MM.1S (cell line): ENCODE measurements at regions not wholly inside any gene's neighbourhood (a gene's known extent, or its start where the extent isn't known, plus 50 kb on each side); places are given as distances from the start of the nearest gene placed in this dataset.

Source experiments
- DNase-seq: peaks from one replicate; pipeline ENCODE4 v3.0.0-alpha.2; 2015
- H2AFZ ChIP-seq: fragments of 300-600 bp; sonication (generic); 2 replicates; pipeline ENCODE4 v1.6.0; 2016; ENCODE audit warnings: antibody characterized with exemption, low read length
- H3F3A ChIP-seq: fragments of 300-600 bp; sonication (generic); 2 replicates; pipeline ENCODE4 v1.6.1; 2016; ENCODE audit warnings: mild to moderate bottlenecking, antibody characterized with exemption, low read length, moderate library complexity, mixed read lengths; ENCODE audit not compliant: insufficient read depth
- H3K27ac ChIP-seq: fragments of 300-600 bp; sonication (generic); 2 replicates; pipeline ENCODE4 v1.5.1; 2016; ENCODE audit warnings: mild to moderate bottlenecking, low read length
- H3K27me3 ChIP-seq: fragments of 300-600 bp; sonication (generic); replicated peaks from 2 replicates; pipeline ENCODE4 v1.6.0; 2016; ENCODE audit warnings: low read length; ENCODE audit not compliant: insufficient read depth
- H3K36me3 ChIP-seq: fragments of 300-600 bp; sonication (generic); replicated peaks from 2 replicates; pipeline ENCODE4 v1.6.1; 2016; ENCODE audit warnings: mild to moderate bottlenecking, low read length, mixed read lengths; ENCODE audit not compliant: insufficient read depth
- H3K4me1 ChIP-seq: fragments of 300-600 bp; sonication (generic); 2 replicates; pipeline ENCODE4 v1.6.1; 2016; ENCODE audit warnings: low read length, mixed read lengths
- H3K4me2 ChIP-seq: fragments of 300-600 bp; sonication (generic); 2 replicates; pipeline ENCODE4 v1.6.0; 2016; ENCODE audit warnings: low read depth, low read length
- H3K4me3 ChIP-seq: fragments of 300-600 bp; sonication (generic); 2 replicates; pipeline ENCODE4 v1.5.1; 2016; ENCODE audit warnings: low read length, mixed read lengths
- H3K79me2 ChIP-seq: fragments of 300-600 bp; sonication (generic); 2 replicates; pipeline ENCODE4 v1.6.1; 2016; ENCODE audit warnings: mixed run types, low read length, mixed read lengths
- H3K9ac ChIP-seq: fragments of 300-600 bp; sonication (generic); 2 replicates; pipeline ENCODE4 v1.6.1; 2016; ENCODE audit warnings: low read length, mixed read lengths
- H3K9me2 ChIP-seq: fragments of 300-600 bp; sonication (generic); replicated peaks from 2 replicates; pipeline ENCODE4 v1.6.1; 2016; ENCODE audit warnings: mild to moderate bottlenecking, low read length, mixed read lengths; ENCODE audit not compliant: insufficient read depth
- H3K9me3 ChIP-seq: fragments of 300-600 bp; sonication (generic); replicated peaks from 2 replicates; pipeline ENCODE4 v1.6.1; 2016; ENCODE audit warnings: mild to moderate bottlenecking, low read length, mixed read lengths; ENCODE audit not compliant: insufficient read depth
- H4K20me1 ChIP-seq: fragments of 300-600 bp; sonication (generic); 2 replicates; pipeline ENCODE4 v1.6.1; 2016; ENCODE audit warnings: mild to moderate bottlenecking, low read length, moderate library complexity, mixed read lengths; ENCODE audit not compliant: insufficient read depth
- CTCF ChIP-seq: fragments of 300-600 bp; sonication (generic); IDR thresholded peaks from 2 replicates; pipeline ENCODE4 v1.5.1; 2016; ENCODE audit warnings: antibody characterized with exemption, low read length, mixed read lengths
- EZH2 ChIP-seq: fragments of 300-600 bp; sonication (generic); optimal IDR thresholded peaks from 2 replicates; pipeline ENCODE3; 2017; ENCODE audit warnings: low read depth, mild to moderate bottlenecking, antibody characterized with exemption, low read length, mixed read lengths
- EZH2phosphoT487 ChIP-seq: fragments of 300-600 bp; sonication (generic); IDR thresholded peaks from 2 replicates; pipeline ENCODE4 v1.6.1; 2018; ENCODE audit warnings: antibody characterized with exemption, low read length

GRCh38 chr5:163941079-163941478 is 435.7 kb downstream of the MAT2B start:
- no peaks in the 10 kb centered on the region for H3K27me3 ChIP-seq

GRCh38 chr5:163943546-163943945 is 438.1 kb downstream of the MAT2B start:
- H3K36me3 ChIP-seq = no peaks in the 10 kb centered on the region
- H3K4me3 ChIP-seq = no peak overlapping the region
- no peaks in the 10 kb centered on the region for H3K27me3 ChIP-seq
- H4K20me1 ChIP-seq = no peaks in the 10 kb centered on the region
- no peaks in the 10 kb centered on the region for H3K9me3 ChIP-seq
- no peaks in the 10 kb centered on the region for H3K9me2 ChIP-seq
- peak; percentile 30 for DNase-seq
- no peaks in the 10 kb centered on the region for H3F3A ChIP-seq
- no peaks in the 10 kb centered on the region for H3K79me2 ChIP-seq
- H3K4me1 ChIP-seq = peaks cover 22% of the 10 kb centered on the region
- peak overlapping the region; percentile 25; the same call in 1 of the 2 replicates for H3K4me2 ChIP-seq
- TF ChIP-seq CTCF (no peak), EZH2 (no peak), EZH2phosphoT487 (no peak)
- no peak overlapping the region for H3K9ac ChIP-seq
- no peak overlapping the region for H2AFZ ChIP-seq
- no peak overlapping the region for H3K27ac ChIP-seq

More at GRCh38 chr5:163941079-163941478, 435.7 kb downstream of the MAT2B start:
- TF ChIP-seq EZH2phosphoT487 (no peak), CTCF (no peak), EZH2 (no peak)
- H3K79me2 ChIP-seq = no peaks in the 10 kb centered on the region
- no peak overlapping the region for H3K9ac ChIP-seq
- no peak overlapping the region for H2AFZ ChIP-seq
- peak; percentile 48 for DNase-seq
- H3K4me3 ChIP-seq = no peak overlapping the region
- peak overlapping the region; percentile 22; the same call in 1 of the 2 replicates for H3K4me2 ChIP-seq
- peaks cover 22% of the 10 kb centered on the region for H3K4me1 ChIP-seq
- peak overlapping the region; percentile 26; the same call in 1 of the 2 replicates for H3K27ac ChIP-seq
- H3K9me3 ChIP-seq = no peaks in the 10 kb centered on the region
- no peaks in the 10 kb centered on the region for H3K36me3 ChIP-seq
- H3F3A ChIP-seq = no peaks in the 10 kb centered on the region
- H4K20me1 ChIP-seq = no peaks in the 10 kb centered on the region
- H3K9me2 ChIP-seq = no peaks in the 10 kb centered on the region

GRCh38 chr5:163944738-163945137 is 439.3 kb downstream of the MAT2B start:
- TF ChIP-seq EZH2phosphoT487 = no peak
- TF ChIP-seq CTCF = no peak
- TF ChIP-seq EZH2 = no peak
- no peak overlapping the region for H3K4me2 ChIP-seq
- H3K4me1 ChIP-seq = peaks cover 22% of the 10 kb centered on the region
- H3K79me2 ChIP-seq = no peaks in the 10 kb centered on the region
- H3K27ac ChIP-seq = no peak overlapping the region
- H3K9ac ChIP-seq = no peak overlapping the region
- H3K9me3 ChIP-seq = no peaks in the 10 kb centered on the region
- no peaks in the 10 kb centered on the region for H4K20me1 ChIP-seq
- no peaks in the 10 kb centered on the region for H3K36me3 ChIP-seq
- H3K27me3 ChIP-seq = no peaks in the 10 kb centered on the region
- no peak overlapping the region for H3K4me3 ChIP-seq
- no peak for DNase-seq
- H2AFZ ChIP-seq = no peak overlapping the region
- no peaks in the 10 kb centered on the region for H3K9me2 ChIP-seq
- H3F3A ChIP-seq = no peaks in the 10 kb centered on the region
